Loucy (cell line): ENCODE measurements at regions not wholly inside any gene's neighbourhood (a gene's known extent, or its start where the extent isn't known, plus 50 kb on each side); places are given as distances from the start of the nearest gene placed in this dataset.

Experiments
- CTCF ChIP-seq: fragments of 200-600 bp; sonication (generic); conservative IDR thresholded peaks from 2 replicates; pipeline ENCODE4 v1.5.1; 2014; ENCODE audit warnings: mild to moderate bottlenecking, antibody characterized with exemption, low read length
- EZH2phosphoT487 ChIP-seq: fragments of 200-600 bp; IDR thresholded peaks from 2 replicates; pipeline ENCODE4 v1.6.1; 2018; ENCODE audit warnings: antibody characterized with exemption, mild to moderate bottlenecking, moderate library complexity, borderline replicate concordance

- TF ChIP-seq CTCF: no peak
- no peak for TF ChIP-seq EZH2phosphoT487
These were observed 260.0 kb downstream of the GLUD2 start for GRCh38 chrX:121307449-121307848.
